Liver (tissue), 8 donors: ENCODE measurements at regions not wholly inside any gene's neighbourhood (a gene's known extent, or its start where the extent isn't known, plus 50 kb on each side); places are given as distances from the start of the nearest gene placed in this dataset.

Experiments
- DNase-seq: peaks from one replicate; pipeline ENCODE4 v3.0.0-alpha.2; 2017; ENCODE audit warnings: low spot score
- H3K27ac ChIP-seq, 2 donors: one replicate each; pipeline ENCODE4 v1.7.0; 2013; ENCODE audit warnings: inconsistent platforms in 2 of 2, low read length in 2 of 2, control low read depth in 1 of 2, low read depth in 1 of 2, mild to moderate bottlenecking in 1 of 2
- H3K27me3 ChIP-seq, 4 donors: one replicate each; pipeline versions ENCODE4 v1.6.1 to v1.7.0; 2013; ENCODE audit warnings: low read length in 3 of 4, inconsistent platforms in 1 of 4, mild to moderate bottlenecking in 1 of 4, moderate library complexity in 1 of 4; ENCODE audit not compliant: control insufficient read depth in 4 of 4, insufficient read depth in 4 of 4
- H3K36me3 ChIP-seq, 4 donors: one replicate each; pipeline versions ENCODE4 v1.6.1 to v1.7.0; 2013; ENCODE audit warnings: low read length in 3 of 4, mild to moderate bottlenecking in 3 of 4, low read depth in 1 of 4, moderate library complexity in 1 of 4; ENCODE audit not compliant: control insufficient read depth in 4 of 4, insufficient read depth in 3 of 4
- H3K4me1 ChIP-seq, 4 donors: one replicate each; pipeline versions ENCODE4 v1.6.1 to v1.7.0; 2013; ENCODE audit warnings: low read length in 3 of 4, mild to moderate bottlenecking in 3 of 4, moderate library complexity in 1 of 4; ENCODE audit not compliant: control insufficient read depth in 4 of 4, insufficient read depth in 4 of 4
- H3K4me3 ChIP-seq, 3 donors: one replicate each; pipeline versions ENCODE4 v1.6.1 to v1.7.0; 2013; ENCODE audit warnings: low read length in 3 of 3, control low read depth in 1 of 3, low read depth in 1 of 3, mild to moderate bottlenecking in 1 of 3
- H3K9ac ChIP-seq, 2 donors: one replicate each; pipeline ENCODE4 v1.7.0; 2013; ENCODE audit warnings: low read length in 2 of 2, mild to moderate bottlenecking in 2 of 2, moderate library complexity in 2 of 2, control low read depth in 1 of 2, low read depth in 1 of 2
- H3K9me3 ChIP-seq, 4 donors: one replicate each; pipeline versions ENCODE4 v1.6.1 to v1.7.0; 2013; ENCODE audit warnings: low read length in 3 of 4; ENCODE audit not compliant: control insufficient read depth in 4 of 4
- ATF3 ChIP-seq: IDR thresholded peaks from 2 replicates; pipeline ENCODE4 v1.6.1; 2016; ENCODE audit warnings: antibody characterized with exemption
- CTCF ChIP-seq: fragments of 150-350 bp; IDR thresholded peaks from 2 replicates; pipeline ENCODE4 v1.5.1; 2017; ENCODE audit warnings: improper control_type of control experiment, low read depth, low read length; ENCODE audit not compliant: missing input control
- EGR1 ChIP-seq, 2 donors: IDR thresholded peaks; 2 replicates each; pipeline ENCODE4 v1.6.1; 2016 to 2018; ENCODE audit warnings: antibody characterized with exemption in 2 of 2, low read depth in 2 of 2
- FOXA1 ChIP-seq: IDR thresholded peaks from 2 replicates; pipeline ENCODE4 v1.6.1; 2016; ENCODE audit warnings: antibody characterized with exemption
- FOXA2 ChIP-seq: IDR thresholded peaks from 2 replicates; pipeline ENCODE4 v1.6.1; 2016; ENCODE audit warnings: antibody characterized with exemption
- HNF4A ChIP-seq, 2 donors: conservative IDR thresholded peaks; 2 replicates each; pipeline ENCODE4 v1.6.1; 2016; ENCODE audit warnings: antibody characterized with exemption in 2 of 2, mild to moderate bottlenecking in 2 of 2
- HNF4G ChIP-seq: IDR thresholded peaks from 2 replicates; pipeline ENCODE4 v1.6.1; 2016; ENCODE audit warnings: antibody characterized with exemption
- JUND ChIP-seq, 2 donors: IDR thresholded peaks; 2 replicates each; pipeline ENCODE4 v1.6.1; 2016; ENCODE audit warnings: antibody characterized with exemption in 2 of 2
- MAX ChIP-seq: IDR thresholded peaks from 2 replicates; pipeline ENCODE4 v1.6.1; 2016; ENCODE audit warnings: antibody characterized with exemption
- NR2F2 ChIP-seq: IDR thresholded peaks from 2 replicates; pipeline ENCODE4 v1.6.1; 2016; ENCODE audit warnings: antibody characterized with exemption
- RAD21 ChIP-seq, 2 donors: IDR thresholded peaks; 2 replicates each; pipeline ENCODE4 v1.6.1; 2016; ENCODE audit warnings: antibody characterized with exemption in 2 of 2, mild to moderate bottlenecking in 2 of 2
- REST ChIP-seq: IDR thresholded peaks from 2 replicates; pipeline ENCODE4 v1.6.1; 2016; ENCODE audit warnings: antibody characterized with exemption, mild to moderate bottlenecking
- RXRA ChIP-seq, 2 donors: IDR thresholded peaks; 2 replicates each; pipeline ENCODE4 v1.6.1; 2017 to 2018; ENCODE audit warnings: antibody characterized with exemption in 2 of 2, mild to moderate bottlenecking in 1 of 2
- SP1 ChIP-seq: IDR thresholded peaks from 2 replicates; pipeline ENCODE4 v1.6.1; 2018; ENCODE audit warnings: antibody characterized with exemption, mild to moderate bottlenecking
- TAF1 ChIP-seq: conservative IDR thresholded peaks from 2 replicates; pipeline ENCODE4 v1.6.1; 2016; ENCODE audit warnings: antibody characterized with exemption, mild to moderate bottlenecking
- ZBTB33 ChIP-seq: IDR thresholded peaks from 2 replicates; pipeline ENCODE4 v1.6.1; 2016; ENCODE audit warnings: antibody characterized with exemption
- WGBS: extraction: QIAGEN DNeasy Blood & Tissue Kit; methylation state at CpG from one replicate; pipeline ENCODE4 v1.1.7; 2013; 5-methylcytosine and 5-hydroxymethylcytosine counted together
- donor health status: healthy.
- donor health status: healthy.
- donor health status: healthy.
- donor health status: healthy.
- donor health status: healthy.

GRCh38 chr2:120606931-120607330, 128.7 kb upstream of the GLI2 start:
- Histone ChIP-seq H3K4me1 (no peaks in the 10 kb centered on the region), H3K36me3 (no peaks in the 10 kb centered on the region), H3K27me3 (no peaks in the 10 kb centered on the region), H3K27ac (no peak overlapping the region), H3K9me3 (no peaks in the 10 kb centered on the region), H3K4me3 (no peak overlapping the region), H3K9ac (no peak overlapping the region)
- WGBS: 90% methylated on average over 6 of the region's 6 CpGs
- TF ChIP-seq FOXA1: no peak
- no peak for TF ChIP-seq NR2F2
- TF ChIP-seq RAD21 (IDR thresholded peaks at IDR 0.05): no peak
- no peak for TF ChIP-seq TAF1
- TF ChIP-seq HNF4G: no peak
- TF ChIP-seq MAX: no peak
- TF ChIP-seq FOXA2: no peak
- TF ChIP-seq REST: no peak
- no peak for TF ChIP-seq HNF4A (conservative IDR thresholded peaks at IDR 0.05)
- no peak for TF ChIP-seq ATF3
- no peak for TF ChIP-seq CTCF
- no peak for TF ChIP-seq RXRA (IDR thresholded peaks at IDR 0.05)
- TF ChIP-seq ZBTB33: no peak
- TF ChIP-seq SP1: no peak
- no peak for TF ChIP-seq EGR1 (IDR thresholded peaks at IDR 0.05; ENCODE audit: low read depth in 2 of 2)
- no peak for TF ChIP-seq JUND (IDR thresholded peaks at IDR 0.05)
- DNase-seq: no peak

GRCh38 chr2:120607506-120607905, 128.2 kb upstream of the GLI2 start:
- no peaks in the 10 kb centered on the region for H3K9me3 ChIP-seq
- 77% methylated on average over 8 of the region's 8 CpGs for WGBS

More at GRCh38 chr2:120607506-120607905, 128.2 kb upstream of the GLI2 start:
- no peak for TF ChIP-seq NR2F2
- TF ChIP-seq RAD21 (IDR thresholded peaks at IDR 0.05): no peak
- no peak for TF ChIP-seq FOXA1
- Histone ChIP-seq H3K9ac (no peak overlapping the region), H3K4me3 (no peak overlapping the region), H3K4me1 (no peaks in the 10 kb centered on the region), H3K36me3 (no peaks in the 10 kb centered on the region), H3K27me3 (no peaks in the 10 kb centered on the region), H3K27ac (no peak overlapping the region)
- no peak for DNase-seq
